GM18517 (cell line): ENCODE measurements at regions not wholly inside any gene's neighbourhood (a gene's known extent, or its start where the extent isn't known, plus 50 kb on each side); places are given as distances from the start of the nearest gene placed in this dataset.

Experiments used
- ATAC-seq: cut with Tn5 transposase; IDR thresholded peaks from one replicate; pipeline ENCODE4 v1.9.1; 2021; ENCODE audit warnings: mild to moderate bottlenecking, moderate library complexity; ENCODE audit not compliant: unreplicated experiment

DNA sequence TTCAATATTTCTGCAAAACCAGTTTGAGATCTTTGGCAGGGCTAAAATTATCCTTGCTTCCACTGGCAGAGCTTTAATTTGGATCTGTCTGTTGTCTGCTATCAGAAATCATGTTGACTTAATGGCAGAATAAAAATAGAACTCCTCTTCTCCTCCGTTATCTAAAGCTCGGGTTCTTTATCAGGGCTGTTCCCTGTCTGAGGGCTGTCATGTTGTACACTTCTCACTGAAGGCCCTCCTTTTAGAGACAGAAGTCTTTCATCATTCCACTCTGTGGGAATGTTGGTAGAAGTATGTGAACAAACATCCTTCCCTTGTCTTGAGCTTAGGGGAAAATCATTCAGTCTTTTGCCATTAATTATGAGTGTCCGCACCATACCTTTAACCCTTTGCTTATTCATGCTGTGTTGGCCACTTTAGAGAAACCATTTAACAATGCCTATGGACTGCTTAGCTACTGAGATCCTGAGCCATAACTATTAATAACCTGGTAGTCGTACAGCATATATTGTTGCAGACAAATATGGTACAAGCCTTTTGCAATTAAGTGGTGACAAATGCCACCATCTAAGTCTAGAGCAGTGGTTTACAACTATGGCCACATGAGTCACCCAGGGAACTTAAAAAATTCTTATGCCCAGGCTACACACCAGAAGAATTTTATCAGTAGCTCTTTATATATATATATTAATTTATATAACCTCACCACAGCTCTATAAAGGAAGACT, 226.0 kb upstream of the TPM1 start:
- ATAC-seq = no peak

DNA sequence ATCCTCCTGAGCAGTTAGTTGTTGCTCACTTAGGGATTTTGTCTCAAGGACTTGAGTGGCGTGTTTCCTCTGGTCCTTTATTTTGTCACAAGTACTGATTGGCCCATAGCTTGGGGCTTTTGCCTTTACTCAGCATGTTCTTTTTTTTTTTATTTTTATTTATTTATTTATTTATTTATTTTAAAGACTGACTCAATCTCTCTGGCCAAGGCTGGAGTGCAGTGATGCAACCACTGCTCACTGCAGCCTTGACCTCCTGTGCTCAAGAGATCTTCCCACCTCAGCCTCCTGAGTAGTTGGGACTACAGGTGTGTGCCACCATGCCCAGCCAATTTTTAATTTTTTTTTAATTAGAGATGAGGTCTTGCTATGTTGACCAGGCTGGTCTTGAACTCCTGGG, 223.9 kb upstream of the TPM1 start:
- no peak for ATAC-seq

DNA sequence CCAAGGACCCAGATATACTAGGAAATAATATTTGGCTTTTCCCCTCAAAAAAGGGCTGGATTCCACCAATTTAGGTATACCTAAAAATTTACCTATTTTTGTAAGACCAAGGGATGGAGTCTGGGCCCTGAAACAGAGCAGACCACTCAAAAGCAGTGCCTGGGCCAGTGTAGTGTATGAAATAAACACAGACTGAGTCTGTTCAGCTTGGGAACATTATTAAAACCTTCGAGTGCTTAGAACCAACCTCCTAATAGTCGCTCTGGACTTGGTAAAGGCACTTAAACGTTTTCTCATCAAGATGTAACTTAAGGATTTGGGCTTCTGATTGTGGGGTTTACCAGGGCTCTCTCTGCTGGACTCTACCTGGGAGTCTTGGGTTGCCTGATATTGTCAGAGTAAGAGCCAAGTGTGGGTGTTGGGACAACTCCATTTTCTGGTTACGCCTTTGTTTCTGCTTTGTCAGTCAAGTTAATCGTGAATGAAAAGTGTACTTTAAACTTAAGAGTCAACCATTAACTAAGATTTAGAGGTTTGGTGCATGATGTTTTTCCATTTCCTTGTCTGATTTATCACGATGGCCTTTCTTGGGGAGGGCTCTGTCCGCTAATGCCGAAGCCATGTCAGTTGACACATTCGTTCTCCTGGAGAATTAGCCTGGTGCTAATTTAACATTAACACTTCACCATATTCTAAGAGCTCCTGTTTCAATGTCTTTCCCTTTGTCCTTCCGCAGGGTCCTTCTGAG, 221.0 kb upstream of the TPM1 start:
- ATAC-seq = no peak

DNA sequence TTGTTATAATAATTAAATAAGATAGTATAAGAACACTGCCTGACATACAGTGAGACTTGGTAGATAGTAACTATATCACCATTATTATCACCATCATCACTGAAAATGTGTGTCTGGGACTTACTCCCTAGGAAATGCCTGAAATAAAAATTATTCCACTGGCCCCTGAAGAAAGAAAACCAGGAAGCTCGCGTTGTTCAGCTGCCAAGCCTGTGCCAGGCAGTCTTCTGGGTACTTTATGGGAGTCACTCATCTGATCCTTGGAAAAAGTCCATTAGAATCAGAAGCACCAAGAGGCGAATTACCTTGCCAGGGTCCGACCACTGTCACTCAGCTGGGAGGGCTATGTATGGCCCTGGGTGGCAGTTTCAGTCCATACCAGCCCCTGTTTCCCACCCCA, 220.3 kb upstream of the TPM1 start:
- no peak for ATAC-seq

- no peak for ATAC-seq
These were observed 219.0 kb upstream of the TPM1 start for GRCh38 chr15:62823561-62823960.

DNA sequence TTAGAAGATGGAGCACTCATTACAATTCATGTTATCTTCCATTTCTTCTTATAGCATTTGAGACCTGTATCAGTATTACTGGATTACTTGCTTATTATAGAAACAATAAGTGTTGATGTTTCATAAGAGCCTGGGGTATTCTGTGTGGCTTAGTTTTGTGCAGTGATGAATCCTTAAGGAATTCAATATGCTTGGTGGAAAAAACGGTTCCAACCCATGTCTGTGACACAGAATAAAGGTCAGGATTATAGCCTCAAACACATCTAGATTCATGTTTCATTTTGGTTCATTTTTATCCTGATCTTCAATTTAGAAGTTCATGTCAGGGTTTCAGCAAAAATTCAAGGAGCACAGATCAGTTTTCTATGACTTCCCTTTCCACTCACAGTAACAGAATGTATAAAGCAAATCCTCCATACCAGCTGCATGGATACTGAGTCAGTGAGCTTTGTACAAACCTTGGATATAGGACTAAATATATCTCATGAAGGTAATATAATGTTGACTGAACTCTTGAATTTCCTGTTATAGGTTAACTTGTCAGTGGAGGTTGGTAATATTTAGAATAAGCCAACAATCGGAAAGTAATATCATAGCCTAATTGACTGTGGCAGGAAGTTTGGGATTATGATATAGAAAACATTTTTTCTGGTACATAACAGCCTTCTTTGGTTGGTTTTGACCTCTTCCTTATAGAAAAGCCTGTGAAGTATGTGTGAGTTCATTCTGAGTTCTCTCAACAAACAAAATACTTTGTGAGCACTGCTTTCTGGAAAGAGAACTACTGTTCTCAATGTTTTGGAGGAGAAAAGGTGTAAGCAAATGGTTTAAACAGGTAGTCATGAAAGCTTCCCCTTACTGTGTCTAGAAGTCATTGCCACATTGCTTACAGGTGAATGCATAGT, 218.2 kb upstream of the TPM1 start:
- no peak for ATAC-seq

DNA sequence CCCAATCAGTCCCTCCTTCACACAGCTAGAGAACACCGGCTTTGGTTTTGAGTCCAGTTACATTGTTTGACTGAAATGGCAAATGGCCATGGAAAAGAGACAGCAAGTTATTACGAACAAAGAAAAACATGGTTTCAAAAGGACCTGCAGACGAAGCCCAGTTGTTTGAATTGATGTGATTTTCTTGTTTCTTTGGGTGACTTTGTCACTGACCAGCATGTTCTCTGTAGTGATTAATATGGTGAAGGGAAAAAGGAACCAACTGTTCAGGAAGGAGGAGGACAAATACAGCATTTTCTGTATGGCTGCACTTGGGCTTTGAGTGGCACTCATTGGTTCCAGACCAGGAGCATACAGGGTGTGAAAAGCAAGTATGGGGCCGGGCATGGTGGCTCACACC, 217.4 kb upstream of the TPM1 start:
- no peak for ATAC-seq

GRCh38 chr15:62826561-62826960, 216.0 kb upstream of the TPM1 start:
- ATAC-seq = no peak

DNA sequence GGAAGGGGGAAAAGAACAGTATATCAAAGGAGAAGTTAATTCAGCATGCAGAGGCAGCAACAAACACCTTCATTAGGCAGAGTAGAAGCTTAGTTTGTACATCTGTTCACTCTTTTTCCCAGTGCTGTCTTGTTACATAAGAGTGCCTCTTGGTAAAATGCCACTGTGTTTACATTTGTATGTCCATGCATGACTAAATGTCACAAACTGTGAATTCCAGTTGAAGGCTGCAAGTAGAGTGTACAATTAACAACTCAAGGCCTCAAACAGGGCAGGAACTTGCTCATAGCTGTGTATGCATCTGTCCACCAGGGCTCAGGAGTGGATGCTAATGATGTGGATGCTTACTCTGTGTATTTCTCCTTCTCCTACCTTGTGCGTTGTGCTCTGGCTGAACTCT, 214.2 kb upstream of the TPM1 start:
- ATAC-seq = no peak

- no peak for ATAC-seq
These were observed 210.3 kb upstream of the TPM1 start for GRCh38 chr15:62832231-62832630.

DNA sequence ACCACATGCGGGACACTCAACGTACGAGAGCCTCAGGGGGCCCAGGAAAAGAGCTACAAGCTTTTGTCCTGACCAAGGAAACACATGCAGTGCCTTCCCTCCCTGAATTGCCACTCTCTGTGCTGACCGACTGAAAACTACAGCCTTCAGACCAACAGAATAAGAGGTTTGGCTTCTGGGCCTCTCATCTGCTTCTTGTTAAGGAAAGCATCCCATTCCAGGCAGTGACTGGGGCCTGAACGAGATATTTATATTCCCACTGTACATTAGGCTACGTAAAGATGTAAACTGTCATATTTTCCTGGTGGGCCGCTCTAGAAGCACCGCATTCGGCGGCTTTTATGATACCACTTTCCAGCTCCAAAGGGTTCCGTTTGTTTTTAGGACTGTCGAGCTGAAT, 208.9 kb upstream of the TPM1 start:
- no peak for ATAC-seq

DNA sequence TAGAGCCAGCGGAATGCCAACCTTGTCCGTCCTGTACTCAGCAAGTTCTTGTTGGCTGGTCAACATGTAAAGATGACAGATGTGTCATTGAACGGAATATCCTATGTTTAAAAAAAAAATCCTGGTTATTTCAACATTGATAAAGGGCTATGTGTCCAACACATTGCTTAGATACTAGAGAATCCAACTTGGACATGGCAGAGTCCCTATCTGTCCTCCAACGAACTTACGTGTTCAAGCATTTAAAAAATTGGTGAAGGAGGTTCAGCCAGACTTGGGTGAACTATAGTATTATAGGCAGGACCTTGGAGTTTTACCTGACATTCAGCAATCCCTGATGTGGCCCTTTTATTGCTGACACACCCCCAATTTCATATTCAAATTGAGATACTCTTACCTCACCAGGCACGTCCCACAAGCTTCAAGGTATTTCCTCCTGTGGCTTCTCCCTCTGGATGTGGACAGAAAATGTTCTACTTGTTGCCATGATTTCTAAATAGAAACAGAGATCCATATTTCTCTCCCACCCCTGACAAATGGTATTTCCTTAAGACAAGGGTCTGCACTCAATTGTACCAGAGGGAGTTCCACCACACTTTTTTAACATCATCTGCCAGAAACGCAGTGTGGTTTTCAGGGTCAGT, 207.7 kb upstream of the TPM1 start:
- no peak for ATAC-seq

DNA sequence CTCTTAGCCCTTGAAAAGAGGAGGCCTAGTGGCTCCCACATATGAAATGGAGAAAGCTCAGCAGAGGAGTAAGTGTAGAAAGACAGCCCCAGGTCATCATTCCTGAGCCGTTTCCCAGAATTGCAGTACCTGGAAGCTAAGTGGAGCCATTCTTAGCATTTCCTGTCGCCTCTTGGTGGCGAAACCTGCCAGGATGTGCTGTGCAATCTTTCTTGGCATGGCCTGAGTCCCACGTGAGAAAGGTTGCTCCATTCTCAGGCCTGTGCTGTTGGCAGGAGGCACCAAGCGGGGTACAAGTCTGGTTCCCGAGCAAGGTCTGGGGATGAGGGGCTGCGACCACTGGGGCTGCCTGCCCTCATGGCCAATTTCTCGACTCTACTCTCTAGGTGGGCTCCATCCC, 207.2 kb upstream of the TPM1 start:
- ATAC-seq = no peak

GRCh38 chr15:62835762-62836161, 206.8 kb upstream of the TPM1 start:
- no peak for ATAC-seq

- ATAC-seq = no peak
These were observed 201.8 kb upstream of the TPM1 start for GRCh38 chr15:62840526-62841268.

- no peak for ATAC-seq
These were observed 201.3 kb upstream of the TPM1 start for GRCh38 chr15:62841269-62841628.

DNA sequence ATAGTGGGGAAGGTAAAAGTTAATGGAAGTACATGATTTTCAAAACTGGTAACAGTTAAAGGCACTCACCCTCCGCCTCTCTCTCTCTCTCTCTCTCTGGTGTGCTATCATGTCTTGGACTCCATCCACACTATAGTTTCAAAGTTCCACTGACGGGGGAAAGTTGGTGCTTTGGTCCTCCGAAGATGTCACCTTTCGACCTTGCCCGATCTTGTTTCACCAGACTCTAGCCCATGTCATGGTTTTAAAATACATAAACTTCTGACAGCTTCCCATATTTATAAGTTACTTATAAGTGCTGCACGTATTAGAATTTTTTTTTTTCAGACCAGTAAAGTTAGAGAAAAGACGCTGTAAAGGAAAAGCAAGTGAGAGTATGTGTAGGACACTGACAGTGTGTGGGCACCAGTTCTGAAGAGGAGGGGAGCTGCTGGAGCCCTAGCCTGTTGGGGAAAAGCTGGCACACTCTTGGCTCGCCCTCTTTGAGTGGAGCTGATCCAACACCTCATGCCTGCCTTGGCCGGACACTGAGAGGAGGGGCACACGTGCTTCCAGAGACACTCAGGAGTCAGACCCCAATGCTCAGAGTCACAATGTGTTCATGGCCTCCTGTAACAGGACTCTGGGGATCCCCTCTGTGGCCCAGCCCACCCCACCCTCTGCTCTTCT, 200.5 kb upstream of the TPM1 start:
- no peak for ATAC-seq

- ATAC-seq = no peak
These were observed 199.2 kb upstream of the TPM1 start for GRCh38 chr15:62843311-62843710.

- no peak for ATAC-seq
These were observed 197.8 kb upstream of the TPM1 start for GRCh38 chr15:62844564-62845240.
